ENCODE measurements at regions not wholly inside any gene's neighbourhood (a gene's known extent, or its start where the extent isn't known, plus 50 kb on each side); places are given as distances from the start of the nearest gene placed in this dataset.

GRCh38 chr10:108166401-108166800, 1001.9 kb upstream of the SORCS1 start:
- TF ChIP-seq TAF1 (IDR thresholded peaks at IDR 0.05; ENCODE audit: low read depth) (no peak), REST (IDR thresholded peaks at IDR 0.05; ENCODE audit: low read depth) (no peak), EP300 (IDR thresholded peaks at IDR 0.05; ENCODE audit: borderline replicate concordance) (no peak), CEBPB (IDR thresholded peaks at IDR 0.05) (no peak), YY1 (IDR thresholded peaks at IDR 0.05; ENCODE audit: low read depth) (no peak), TEAD4 (IDR thresholded peaks at IDR 0.05) (no peak), FOXM1 (IDR thresholded peaks at IDR 0.05; ENCODE audit: borderline replicate concordance, low read depth) (no peak), MAX (IDR thresholded peaks at IDR 0.05) (no peak), RAD21 (IDR thresholded peaks at IDR 0.05; ENCODE audit: low read depth) (no peak), ZBTB7A (IDR thresholded peaks at IDR 0.05; ENCODE audit: low read depth) (no peak), NFIC (IDR thresholded peaks at IDR 0.05) (no peak), TCF12 (IDR thresholded peaks at IDR 0.05; ENCODE audit: low read depth) (no peak)

All from Ishikawa (cell line).